Mononuclear cell (primary cell): ENCODE measurements at regions not wholly inside any gene's neighbourhood (a gene's known extent, or its start where the extent isn't known, plus 50 kb on each side); places are given as distances from the start of the nearest gene placed in this dataset.

Experiments
- H3K27me3 ChIP-seq: 2 replicates; pipeline ENCODE4 v1.6.0; 2011; ENCODE audit warnings: low read length, control low read depth; ENCODE audit not compliant: insufficient read depth
- H3K4me1 ChIP-seq: 2 replicates; pipeline ENCODE4 v1.5.1; 2011; ENCODE audit warnings: mild to moderate bottlenecking, low read length, control low read depth; ENCODE audit not compliant: insufficient read depth
- H3K4me3 ChIP-seq: 2 replicates; pipeline ENCODE4 v1.5.1; 2011; ENCODE audit warnings: mild to moderate bottlenecking, low read length, moderate library complexity
- H3K9me3 ChIP-seq: 2 replicates; pipeline ENCODE4 v1.5.1; 2011; ENCODE audit warnings: low read depth, mild to moderate bottlenecking, control low read depth, low read length

- Histone ChIP-seq H3K4me1 (peaks cover 69% of the 10 kb centered on the region), H3K27me3 (no peaks in the 10 kb centered on the region), H3K4me3 (no peak overlapping the region), H3K9me3 (no peaks in the 10 kb centered on the region)
Observed at GRCh38 chr22:22946131-22946530, 58.5 kb downstream of the IGLL5 start.

- Histone ChIP-seq H3K27me3 (no peaks in the 10 kb centered on the region), H3K4me1 (peaks cover 67% of the 10 kb centered on the region), H3K4me3 (no peak overlapping the region), H3K9me3 (no peaks in the 10 kb centered on the region)
Observed at GRCh38 chr22:22948651-22949571, 61.3 kb downstream of the IGLL5 start.

- peaks cover 73% of the 10 kb centered on the region for H3K4me1 ChIP-seq
- H3K9me3 ChIP-seq = no peaks in the 10 kb centered on the region
- no peak overlapping the region for H3K4me3 ChIP-seq
- H3K27me3 ChIP-seq = no peaks in the 10 kb centered on the region
Observed at GRCh38 chr22:22949953-22950352, 62.3 kb downstream of the IGLL5 start.

GRCh38 chr22:22951035-22951434 is 63.4 kb downstream of the IGLL5 start:
- Histone ChIP-seq H3K4me3 (no peak overlapping the region), H3K9me3 (no peaks in the 10 kb centered on the region), H3K4me1 (peaks cover 72% of the 10 kb centered on the region), H3K27me3 (peaks cover 4% of the 10 kb centered on the region)

GRCh38 chr22:22952531-22953280 is 65.1 kb downstream of the IGLL5 start:
- no peaks in the 10 kb centered on the region for H3K9me3 ChIP-seq
- no peak overlapping the region for H3K4me3 ChIP-seq
- peaks cover 4% of the 10 kb centered on the region for H3K27me3 ChIP-seq
- peaks cover 57% of the 10 kb centered on the region for H3K4me1 ChIP-seq

- Histone ChIP-seq H3K27me3 (peaks cover 4% of the 10 kb centered on the region), H3K4me3 (no peak overlapping the region), H3K9me3 (no peaks in the 10 kb centered on the region), H3K4me1 (peaks cover 46% of the 10 kb centered on the region)
Observed at GRCh38 chr22:22953791-22954190, 66.2 kb downstream of the IGLL5 start.

GRCh38 chr22:22954656-22955055 is 67.0 kb downstream of the IGLL5 start:
- Histone ChIP-seq H3K4me1 (peaks cover 39% of the 10 kb centered on the region), H3K9me3 (no peaks in the 10 kb centered on the region), H3K4me3 (no peak overlapping the region), H3K27me3 (peaks cover 4% of the 10 kb centered on the region)

- Histone ChIP-seq H3K4me3 (no peak overlapping the region), H3K4me1 (peaks cover 39% of the 10 kb centered on the region), H3K9me3 (no peaks in the 10 kb centered on the region), H3K27me3 (peaks cover 4% of the 10 kb centered on the region)
Observed at GRCh38 chr22:22955276-22955798, 67.7 kb downstream of the IGLL5 start.

GRCh38 chr22:22955866-22956535 is 68.4 kb downstream of the IGLL5 start:
- Histone ChIP-seq H3K9me3 (no peaks in the 10 kb centered on the region), H3K4me1 (peaks cover 39% of the 10 kb centered on the region), H3K27me3 (peaks cover 4% of the 10 kb centered on the region), H3K4me3 (no peak overlapping the region)

GRCh38 chr22:22957090-22957489 is 69.5 kb downstream of the IGLL5 start:
- no peaks in the 10 kb centered on the region for H3K9me3 ChIP-seq
- H3K4me3 ChIP-seq = no peak overlapping the region
- peaks cover 35% of the 10 kb centered on the region for H3K4me1 ChIP-seq
- peaks cover 4% of the 10 kb centered on the region for H3K27me3 ChIP-seq

GRCh38 chr22:22958621-22959020 is 71.0 kb downstream of the IGLL5 start:
- no peak overlapping the region for H3K4me3 ChIP-seq
- peaks cover 20% of the 10 kb centered on the region for H3K4me1 ChIP-seq
- peaks cover 4% of the 10 kb centered on the region for H3K27me3 ChIP-seq
- no peaks in the 10 kb centered on the region for H3K9me3 ChIP-seq

- Histone ChIP-seq H3K9me3 (no peaks in the 10 kb centered on the region), H3K27me3 (peaks cover 6% of the 10 kb centered on the region), H3K4me1 (peaks cover 14% of the 10 kb centered on the region), H3K4me3 (no peak overlapping the region)
Observed at GRCh38 chr22:22959147-22959827, 71.7 kb downstream of the IGLL5 start.

GRCh38 chr22:22960307-22960706 is 72.7 kb downstream of the IGLL5 start:
- H3K9me3 ChIP-seq = no peaks in the 10 kb centered on the region
- peaks cover 13% of the 10 kb centered on the region for H3K27me3 ChIP-seq

GRCh38 chr22:22961574-22961973 is 74.0 kb downstream of the IGLL5 start:
- Histone ChIP-seq H3K4me3 (no peak overlapping the region), H3K4me1 (no peaks in the 10 kb centered on the region), H3K27me3 (peaks cover 22% of the 10 kb centered on the region), H3K9me3 (no peaks in the 10 kb centered on the region)

More at GRCh38 chr22:22960307-22960706, 72.7 kb downstream of the IGLL5 start:
- no peak overlapping the region for H3K4me3 ChIP-seq
- peaks cover 7% of the 10 kb centered on the region for H3K4me1 ChIP-seq
